Neuron (in vitro differentiated cells): ENCODE measurements at regions not wholly inside any gene's neighbourhood (a gene's known extent, or its start where the extent isn't known, plus 50 kb on each side); places are given as distances from the start of the nearest gene placed in this dataset.
"Not testable (repeated sequence)": the region's sequence is repeated elsewhere in the genome, so short reads cannot be mapped to it uniquely, and the experiment has no call there.

ENCODE experiments used
- H2AFZ ChIP-seq: one replicate; pipeline ENCODE4 v1.6.1; 2013; ENCODE audit warnings: low read depth, mild to moderate bottlenecking, inconsistent platforms, low read length, moderate library complexity
- H3K27me3 ChIP-seq: one replicate; pipeline ENCODE4 v1.6.1; 2013; ENCODE audit warnings: low read length; ENCODE audit not compliant: insufficient read depth
- H3K36me3 ChIP-seq: one replicate; pipeline ENCODE4 v1.6.1; 2013; ENCODE audit warnings: low read length; ENCODE audit not compliant: insufficient read depth
- H3K4me1 ChIP-seq: one replicate; pipeline ENCODE4 v1.6.1; 2013; ENCODE audit warnings: low read length; ENCODE audit not compliant: insufficient read depth
- H3K4me3 ChIP-seq: 2 replicates; pipeline ENCODE4 v1.5.1; 2013; ENCODE audit warnings: mild to moderate bottlenecking, low read length, moderate library complexity
- H3K9me3 ChIP-seq: one replicate; pipeline ENCODE4 v1.6.1; 2013; ENCODE audit warnings: low read length

DNA sequence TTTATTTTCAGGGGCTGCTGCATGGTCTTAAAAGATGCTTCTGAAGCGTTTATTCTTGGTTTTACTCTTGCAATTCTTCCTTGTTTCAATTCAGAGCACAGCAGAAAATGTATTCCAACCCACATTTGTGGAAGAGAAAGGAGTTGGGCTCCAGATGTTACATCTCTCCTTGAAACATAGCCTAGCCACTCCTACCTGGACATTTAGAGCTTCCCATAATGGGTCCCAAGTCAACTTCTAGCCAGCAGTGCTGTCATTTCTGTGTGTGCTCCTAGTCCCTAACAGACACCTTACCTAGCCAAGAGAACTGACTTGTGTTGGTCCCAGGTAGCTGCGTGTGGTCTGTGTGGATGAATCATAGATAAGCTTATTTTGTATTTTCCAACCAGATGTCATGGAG is 61.2 kb upstream of the ANKRD55 start:
- Histone ChIP-seq H3K4me1 (no peaks in the 10 kb centered on the region), H3K27me3 (no peaks in the 10 kb centered on the region), H3K36me3 (no peaks in the 10 kb centered on the region), H3K9me3 (no peaks in the 10 kb centered on the region), H3K4me3 (no peak overlapping the region), H2AFZ (no peak overlapping the region)

DNA sequence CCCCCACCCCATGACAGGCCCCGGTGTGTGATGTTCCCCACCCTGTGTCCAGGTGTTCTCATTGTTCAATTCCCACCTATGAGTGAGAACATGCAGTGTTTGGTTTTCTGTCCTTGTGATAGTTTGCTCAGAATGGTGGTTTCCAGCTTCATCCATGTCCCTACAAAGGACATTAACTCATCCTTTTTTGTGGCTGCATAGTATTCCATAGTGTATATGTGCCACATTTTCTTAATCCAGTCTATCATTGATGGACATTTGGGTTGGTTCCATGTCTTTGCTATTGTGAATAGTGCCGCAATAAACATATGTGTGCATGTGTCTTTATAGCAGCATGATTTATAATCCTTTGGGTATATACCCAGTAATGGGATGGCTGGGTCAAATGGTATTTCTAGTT is 59.7 kb upstream of the ANKRD55 start:
- not testable (repeated sequence) for H3K4me1 ChIP-seq, H3K9me3 ChIP-seq, H3K4me3 ChIP-seq, H2AFZ ChIP-seq, H3K36me3 ChIP-seq, H3K27me3 ChIP-seq

- H3K4me3 ChIP-seq, result no peak overlapping the region
- no peak overlapping the region for H2AFZ ChIP-seq
- H3K27me3 ChIP-seq, result no peaks in the 10 kb centered on the region
- no peaks in the 10 kb centered on the region for H3K36me3 ChIP-seq
- no peaks in the 10 kb centered on the region for H3K9me3 ChIP-seq
- no peaks in the 10 kb centered on the region for H3K4me1 ChIP-seq
These were observed 58.7 kb upstream of the ANKRD55 start for GRCh38 chr5:56291661-56292374.

GRCh38 chr5:56291079-56291643 is 58.0 kb upstream of the ANKRD55 start:
- no peaks in the 10 kb centered on the region for H3K9me3 ChIP-seq
- H3K27me3 ChIP-seq, result no peaks in the 10 kb centered on the region

DNA sequence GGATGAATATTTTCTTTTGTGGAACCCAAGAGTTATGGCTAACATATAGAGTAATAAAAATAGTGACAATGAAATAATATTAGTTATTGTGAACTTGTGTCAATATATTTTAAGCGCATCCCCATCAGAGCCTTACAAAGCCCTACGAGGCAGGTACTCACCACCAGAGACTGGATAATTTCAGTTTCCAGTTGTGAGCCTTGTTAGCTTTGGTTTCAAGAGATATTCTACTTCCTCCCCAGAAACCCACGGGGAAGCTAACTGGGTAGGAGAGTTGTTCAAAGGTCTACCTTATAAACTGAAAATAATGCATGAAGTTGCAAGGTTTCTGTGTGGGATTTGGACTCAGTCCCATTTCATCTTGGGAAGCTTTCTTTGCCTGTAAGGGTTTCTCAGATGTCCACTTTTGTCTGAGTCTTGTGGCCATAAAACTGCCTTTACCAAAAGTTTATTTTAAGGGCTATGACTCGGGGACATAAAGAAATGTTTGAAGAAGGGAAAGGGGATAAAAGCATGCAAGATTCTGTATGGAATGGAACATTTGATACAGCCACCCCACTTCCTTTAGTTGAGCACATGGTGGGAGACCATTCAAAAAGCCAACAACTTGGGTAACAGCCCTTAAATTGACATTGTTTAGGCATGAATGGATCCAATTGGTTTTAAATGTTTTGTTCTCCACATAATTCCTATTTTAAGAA is 57.4 kb upstream of the ANKRD55 start:
- H3K9me3 ChIP-seq, result no peaks in the 10 kb centered on the region
- no peak overlapping the region for H3K4me3 ChIP-seq
- H3K36me3 ChIP-seq, result no peaks in the 10 kb centered on the region
- H2AFZ ChIP-seq, result no peak overlapping the region
- H3K4me1 ChIP-seq, result no peaks in the 10 kb centered on the region
- no peaks in the 10 kb centered on the region for H3K27me3 ChIP-seq

More at GRCh38 chr5:56291079-56291643, 58.0 kb upstream of the ANKRD55 start:
- Histone ChIP-seq H3K4me3 (no peak overlapping the region), H2AFZ (no peak overlapping the region), H3K36me3 (no peaks in the 10 kb centered on the region), H3K4me1 (no peaks in the 10 kb centered on the region)

GRCh38 chr5:56289602-56289987 is 56.5 kb upstream of the ANKRD55 start:
- H3K36me3 ChIP-seq, result no peaks in the 10 kb centered on the region
- H2AFZ ChIP-seq, result no peak overlapping the region
- H3K9me3 ChIP-seq, result no peaks in the 10 kb centered on the region
- H3K27me3 ChIP-seq, result no peaks in the 10 kb centered on the region
- H3K4me3 ChIP-seq, result no peak overlapping the region
- no peaks in the 10 kb centered on the region for H3K4me1 ChIP-seq

DNA sequence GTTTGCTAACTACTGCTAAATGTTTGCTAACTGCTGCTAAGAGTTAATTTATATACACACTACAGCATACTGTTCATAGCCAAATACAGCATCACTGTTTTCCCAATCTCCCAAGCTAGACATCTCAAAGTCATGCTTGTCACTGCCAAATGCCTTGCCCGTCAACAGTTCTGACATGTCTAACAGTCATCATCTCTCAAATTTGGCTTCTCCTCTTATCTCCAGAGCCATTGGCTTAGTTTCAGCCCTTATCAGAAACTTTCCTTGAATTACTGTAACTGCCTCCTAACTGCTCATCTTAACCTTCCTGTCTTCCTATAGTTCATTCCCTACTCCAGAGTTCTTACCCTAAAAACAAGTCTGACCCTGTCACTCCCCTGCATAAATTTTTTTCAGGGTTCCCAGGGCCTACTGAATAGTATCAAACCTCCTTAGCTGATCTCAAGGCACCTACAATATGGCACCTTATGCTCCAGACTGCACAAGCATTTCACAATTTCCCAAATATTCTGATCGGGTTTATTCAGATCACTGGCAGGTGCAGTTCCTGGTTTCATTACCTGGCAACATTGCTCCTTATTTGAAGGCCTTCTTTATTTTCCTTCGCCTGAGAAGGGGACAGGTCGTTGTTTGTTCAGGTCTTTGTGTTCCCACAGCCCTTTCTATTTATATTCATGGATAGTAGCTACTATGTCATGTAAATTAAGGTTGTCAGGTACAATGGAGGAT is 55.9 kb upstream of the ANKRD55 start:
- Histone ChIP-seq H3K4me3 (no peak overlapping the region), H3K27me3 (no peaks in the 10 kb centered on the region)

DNA sequence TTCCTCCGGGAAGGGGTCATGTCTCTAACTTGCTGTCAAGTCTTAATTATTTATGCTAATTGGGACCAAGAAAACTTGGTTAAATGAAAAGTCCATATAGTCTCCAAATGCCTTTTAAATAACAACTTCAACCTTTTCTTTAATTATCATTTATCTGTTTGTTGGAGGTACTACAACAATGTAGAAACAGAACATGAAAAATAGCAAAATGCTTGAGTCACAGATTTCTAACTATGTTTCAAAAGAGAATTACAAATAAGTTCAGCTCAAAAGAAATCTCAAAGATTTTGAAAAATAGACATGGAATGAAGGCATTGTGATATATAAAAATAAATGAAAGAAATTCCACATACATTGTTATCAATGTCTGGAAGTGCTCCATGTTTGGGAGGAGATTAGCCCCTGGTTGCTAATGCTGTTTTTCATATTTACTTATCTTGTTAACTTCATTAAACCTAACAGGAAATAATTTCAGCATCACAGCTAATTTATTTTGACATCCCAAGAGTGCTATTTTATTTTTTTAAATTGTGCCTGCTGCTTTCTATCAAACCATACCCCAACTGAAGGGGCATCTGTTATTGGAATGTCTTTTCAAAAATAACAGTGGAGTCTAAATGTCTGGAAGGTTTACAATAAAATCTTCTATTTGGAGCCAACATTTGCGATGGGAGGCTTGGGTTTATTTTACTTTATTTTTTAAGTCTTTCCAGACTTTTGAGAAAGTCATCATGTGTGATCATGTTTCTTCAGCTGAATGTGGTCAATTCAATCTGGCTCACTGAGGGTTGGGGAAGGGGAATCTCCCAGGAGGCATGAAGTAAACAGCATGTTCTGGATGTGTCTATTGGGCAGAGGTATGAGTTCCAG is 53.1 kb upstream of the ANKRD55 start:
- no peaks in the 10 kb centered on the region for H3K4me1 ChIP-seq
- no peaks in the 10 kb centered on the region for H3K27me3 ChIP-seq
- H3K36me3 ChIP-seq, result no peaks in the 10 kb centered on the region
- H3K4me3 ChIP-seq, result no peak overlapping the region
- no peak overlapping the region for H2AFZ ChIP-seq
- no peaks in the 10 kb centered on the region for H3K9me3 ChIP-seq

More for the DNA sequence above, 55.9 kb upstream of the ANKRD55 start:
- Histone ChIP-seq H2AFZ (no peak overlapping the region), H3K9me3 (no peaks in the 10 kb centered on the region), H3K36me3 (no peaks in the 10 kb centered on the region), H3K4me1 (no peaks in the 10 kb centered on the region)

GRCh38 chr5:56282951-56283350 is 49.8 kb upstream of the ANKRD55 start:
- Histone ChIP-seq H3K4me3 (no peak overlapping the region), H2AFZ (no peak overlapping the region), H3K36me3 (no peaks in the 10 kb centered on the region), H3K9me3 (no peaks in the 10 kb centered on the region), H3K27me3 (no peaks in the 10 kb centered on the region), H3K4me1 (peaks cover 21% of the 10 kb centered on the region)
